Heart left ventricle (tissue), 16 donors: ENCODE measurements at regions not wholly inside any gene's neighbourhood (a gene's known extent, or its start where the extent isn't known, plus 50 kb on each side); places are given as distances from the start of the nearest gene placed in this dataset.

Experiments
- ATAC-seq, 4 donors: fragments of 200-7000 bp; cut with Tn5 transposase; one replicate each; pipeline ENCODE4 v1.9.1; 2020 to 2022; ENCODE audit warnings: moderate library complexity in 4 of 4, mild to moderate bottlenecking in 3 of 4, moderate number of reproducible peaks in 1 of 4
- DNase-seq, 5 donors: peaks; one replicate each; pipeline ENCODE4 v3.0.0-alpha.2; 2020
- H3K27ac ChIP-seq, 12 donors: fragments of 200-600 bp; sonication (generic) in 4 of 12; one replicate each; pipeline versions ENCODE4 v1.5.0 to v1.8.0; 2016 to 2022; ENCODE audit warnings: mild to moderate bottlenecking in 2 of 12
- H3K27me3 ChIP-seq, 9 donors: fragments of 200-600 bp; sonication (generic) in 2 of 9; one replicate each; pipeline versions ENCODE4 v1.5.1 to v1.8.0; 2016 to 2022; ENCODE audit warnings: mild to moderate bottlenecking in 3 of 9
- H3K36me3 ChIP-seq, 9 donors: fragments of 200-600 bp; sonication (generic) in 2 of 9; one replicate each; pipeline versions ENCODE4 v1.5.0 to v1.8.0; 2018 to 2022; ENCODE audit warnings: mild to moderate bottlenecking in 2 of 9
- H3K4me1 ChIP-seq, 12 donors: fragments of 200-600 bp; sonication (generic) in 4 of 12; one replicate each; pipeline versions ENCODE4 v1.5.0 to v1.8.0; 2016 to 2022; ENCODE audit warnings: mild to moderate bottlenecking in 3 of 12
- H3K4me3 ChIP-seq, 12 donors: fragments of 200-600 bp; sonication (generic) in 4 of 12; one replicate each; pipeline versions ENCODE4 v1.5.0 to v1.8.0; 2017 to 2022; ENCODE audit warnings: mild to moderate bottlenecking in 9 of 12, moderate library complexity in 4 of 12
- H3K9me3 ChIP-seq, 12 donors: fragments of 200-600 bp; sonication (generic) in 4 of 12; one replicate each; pipeline versions ENCODE4 v1.5.0 to v1.8.0; 2016 to 2022; ENCODE audit warnings: mild to moderate bottlenecking in 1 of 12
- POLR2A ChIP-seq, 2 donors: fragments of 450-650 bp; IDR thresholded peaks; one replicate each; pipeline ENCODE4 v1.6.1; 2017; ENCODE audit warnings: antibody characterized with exemption in 2 of 2, mild to moderate bottlenecking in 2 of 2, moderate library complexity in 2 of 2
- WGBS, 4 donors: extraction: QIAGEN DNeasy Blood & Tissue Kit in 2 of 4; methylation state at CpG; one replicate each; pipeline versions ENCODE4 v1.1.5 to v1.1.7; 2013 to 2018; 5-methylcytosine and 5-hydroxymethylcytosine counted together
- intact Hi-C, 10 donors: fragments of 100-400 bp; cut with DNase I; formaldehyde crosslinking; loops; one replicate each; pipeline versions ENCODE4 v1.11.1 to v1.14.2; 2022
- TF ChIP-seq, protein P1 (sequence below), 12 donors: fragments of 200-600 bp; sonication (generic) in 4 of 12; IDR thresholded peaks; one replicate each; pipeline versions ENCODE4 v1.5.0 to v1.8.0; 2018 to 2022; ENCODE audit warnings: antibody characterized with exemption in 12 of 12, mild to moderate bottlenecking in 5 of 12
- donor health status: ischemic (EF 13 %, LVEDD 7.1; RV severe dilation, severe dysfunction).
- donor health status: healthy with polysubstance abuse.
- donor health status: DM: no; HTN: yes; CAD: no.
- donor health status: DM: no; HTN: no; CAD: no.
- donor health status: ischemic (EF 25% LVEDD 6.9; RV normal size, moderate dysfunction).
- donor health status: ischemic (EF 25% LVEDD 5.7; RV mildly dilated, moderate dysfunction).
- donor health status: healthy.
- donor health status: DM: yes; HTN: yes; CAD: no.
- donor health status: ischemic (EF 35%, LVEDD 5.7; RV mildly dilated, moderate dysfunction).
- donor health status: nonischemic (EF 11% LVEDD 7.7; RV severe dilation, severe dysfunction).
- donor health status: DM: yes; HTN: yes; CAD: no.
- donor health status: PGD.
- donor health status: ischemic (EF 29% LVEDD 5.4; RV normal size, mild dysfunction).
- donor health status: nonischemic (EF 23%, LVEDD 6.1; RV moderate dilation, normal function).

DNA sequence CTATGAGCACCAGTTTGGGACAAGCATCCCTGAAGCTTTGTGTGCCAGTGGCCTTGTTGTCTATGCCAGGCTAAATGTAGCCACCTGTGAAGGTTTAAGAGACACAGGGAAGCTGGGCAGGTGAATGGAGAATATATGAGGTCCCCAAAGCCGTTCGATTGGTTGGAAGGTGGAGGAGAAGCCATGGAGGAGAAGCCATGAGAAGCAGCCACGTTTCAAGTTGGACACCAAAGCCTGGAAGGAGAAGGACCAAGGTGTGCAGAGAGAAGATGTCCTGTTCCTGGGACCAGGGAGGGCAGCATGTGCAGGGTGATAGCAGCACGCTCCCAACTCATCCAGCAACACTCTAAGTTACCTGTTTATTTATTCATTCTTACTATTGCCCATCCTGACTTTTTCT is 432.3 kb upstream of the TSHZ3 start:
- Histone ChIP-seq H3K36me3 (no peaks in the 10 kb centered on the region), H3K27me3 (no peaks in the 10 kb centered on the region), H3K4me1 (no peaks in the 10 kb centered on the region), H3K27ac (no peak overlapping the region), H3K4me3 (no peak overlapping the region), H3K9me3 (no peaks in the 10 kb centered on the region)
- no peak for DNase-seq
- intact Hi-C loops = no loop called here
- 75 to 81% (median 77%) methylated on average over 4 of the region's 4 CpGs for WGBS, 4 donors
- TF ChIP-seq POLR2A (IDR thresholded peaks at IDR 0.05) = no peak
- TF ChIP-seq, protein P1, sequence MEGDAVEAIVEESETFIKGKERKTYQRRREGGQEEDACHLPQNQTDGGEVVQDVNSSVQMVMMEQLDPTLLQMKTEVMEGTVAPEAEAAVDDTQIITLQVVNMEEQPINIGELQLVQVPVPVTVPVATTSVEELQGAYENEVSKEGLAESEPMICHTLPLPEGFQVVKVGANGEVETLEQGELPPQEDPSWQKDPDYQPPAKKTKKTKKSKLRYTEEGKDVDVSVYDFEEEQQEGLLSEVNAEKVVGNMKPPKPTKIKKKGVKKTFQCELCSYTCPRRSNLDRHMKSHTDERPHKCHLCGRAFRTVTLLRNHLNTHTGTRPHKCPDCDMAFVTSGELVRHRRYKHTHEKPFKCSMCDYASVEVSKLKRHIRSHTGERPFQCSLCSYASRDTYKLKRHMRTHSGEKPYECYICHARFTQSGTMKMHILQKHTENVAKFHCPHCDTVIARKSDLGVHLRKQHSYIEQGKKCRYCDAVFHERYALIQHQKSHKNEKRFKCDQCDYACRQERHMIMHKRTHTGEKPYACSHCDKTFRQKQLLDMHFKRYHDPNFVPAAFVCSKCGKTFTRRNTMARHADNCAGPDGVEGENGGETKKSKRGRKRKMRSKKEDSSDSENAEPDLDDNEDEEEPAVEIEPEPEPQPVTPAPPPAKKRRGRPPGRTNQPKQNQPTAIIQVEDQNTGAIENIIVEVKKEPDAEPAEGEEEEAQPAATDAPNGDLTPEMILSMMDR (IDR thresholded peaks at IDR 0.05) = no peak
- no peak for ATAC-seq

DNA sequence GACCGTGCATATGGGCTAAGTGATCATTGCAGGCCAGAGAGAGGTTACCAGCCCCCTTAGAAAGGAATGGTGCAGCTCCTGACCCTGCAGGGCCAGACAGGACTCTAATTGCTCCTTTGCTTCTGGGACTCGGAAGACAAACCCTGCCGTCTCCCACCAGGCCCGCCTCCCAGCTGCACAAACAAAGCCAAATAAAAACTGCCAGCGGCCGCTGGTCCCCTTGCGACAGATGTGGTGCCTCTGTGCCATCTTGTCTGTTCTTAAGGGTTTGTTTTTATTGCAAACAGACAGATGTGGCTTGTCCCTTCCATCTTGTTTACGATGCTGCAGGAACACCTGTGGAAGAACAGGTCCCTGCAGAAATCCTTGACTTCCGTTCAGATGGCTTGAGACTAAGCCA is 434.4 kb upstream of the TSHZ3 start:
- intact Hi-C loops = no loop called here
- Histone ChIP-seq H3K27ac (no peak overlapping the region), H3K36me3 (no peaks in the 10 kb centered on the region), H3K9me3 (no peaks in the 10 kb centered on the region), H3K4me3 (no peak overlapping the region), H3K4me1 (no peaks in the 10 kb centered on the region), H3K27me3 (no peaks in the 10 kb centered on the region)
- ATAC-seq (no peak), DNase-seq (no peak)
- 67 to 79% (median 73%) methylated on average over 9 of the region's 9 CpGs for WGBS, 4 donors
- TF ChIP-seq, protein P1 (IDR thresholded peaks at IDR 0.05) = no peak
- TF ChIP-seq POLR2A (IDR thresholded peaks at IDR 0.05) = no peak

DNA sequence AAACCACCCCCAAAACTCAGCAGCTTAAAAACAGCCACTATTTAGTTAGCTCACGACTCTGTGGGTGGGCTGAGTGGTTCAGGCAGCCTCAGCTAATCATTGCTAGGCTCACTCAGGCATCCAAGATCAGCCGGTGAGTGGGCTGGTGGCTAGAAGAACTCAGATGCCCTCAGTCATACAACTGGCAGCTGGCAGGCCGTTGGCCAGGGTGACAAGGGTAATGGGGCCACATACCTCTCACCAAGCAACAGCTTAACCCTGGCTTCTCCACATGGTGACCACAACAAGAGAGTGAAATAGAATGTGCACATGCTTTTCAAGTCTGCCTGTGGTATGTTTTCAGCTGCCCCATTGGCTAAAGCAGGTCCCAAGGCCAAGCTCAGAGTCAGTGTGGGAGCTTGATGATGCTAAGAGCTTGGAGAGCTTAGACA is 435.4 kb upstream of the TSHZ3 start:
- H3K27me3 ChIP-seq = no peaks in the 10 kb centered on the region
- DNase-seq (peak in 1 of 5 donors; percentile 25), ATAC-seq (peak in 3 of 4 donors; percentile 29 to 58 (median 49))
- H3K4me1 ChIP-seq = no peaks in the 10 kb centered on the region
- WGBS, 4 donors = 36 to 47% (median 43%) methylated on average over 3 of the region's 3 CpGs
- no peak for TF ChIP-seq POLR2A (IDR thresholded peaks at IDR 0.05)
- TF ChIP-seq, protein P1 (IDR thresholded peaks at IDR 0.05) = no peak
- intact Hi-C loops = no loop called here
- no peak overlapping the region for H3K4me3 ChIP-seq
- H3K9me3 ChIP-seq = no peaks in the 10 kb centered on the region
- no peaks in the 10 kb centered on the region for H3K36me3 ChIP-seq
- no peak overlapping the region for H3K27ac ChIP-seq

DNA sequence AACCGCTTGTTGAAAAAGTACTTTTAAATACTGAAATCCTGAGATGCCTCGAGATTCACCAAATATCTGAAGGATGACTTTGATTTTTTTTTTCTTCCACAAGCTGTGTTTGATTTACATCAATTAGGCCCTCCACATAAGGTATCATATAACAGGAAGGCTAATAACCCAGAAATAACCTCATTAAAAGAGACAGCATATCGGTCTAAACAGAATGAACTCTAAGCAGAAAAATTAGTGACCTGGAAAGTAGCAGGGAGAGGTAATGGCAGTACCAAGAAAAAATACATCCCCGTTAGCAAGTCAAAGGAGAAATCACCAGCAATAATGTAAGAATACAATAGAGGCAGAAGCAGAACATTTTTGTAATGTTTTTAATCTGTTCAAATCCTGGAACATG is 452.4 kb upstream of the TSHZ3 start:
- 85 to 87% (median 86%) methylated on average over 4 of the region's 4 CpGs for WGBS, 4 donors
- no peak for TF ChIP-seq POLR2A (IDR thresholded peaks at IDR 0.05)
- TF ChIP-seq, protein P1 (IDR thresholded peaks at IDR 0.05) = no peak
- Histone ChIP-seq H3K9me3 (peaks cover 0 to 8% (median 0%) of the 10 kb centered on the region in 12 donors), H3K36me3 (no peaks in the 10 kb centered on the region), H3K27me3 (no peaks in the 10 kb centered on the region), H3K27ac (no peak overlapping the region), H3K4me3 (no peak overlapping the region), H3K4me1 (no peaks in the 10 kb centered on the region)
- intact Hi-C loops = no loop called here
- DNase-seq (no peak), ATAC-seq (no peak)
